Aorta (tissue), 5 donors: ENCODE measurements at regions not wholly inside any gene's neighbourhood (a gene's known extent, or its start where the extent isn't known, plus 50 kb on each side); places are given as distances from the start of the nearest gene placed in this dataset.

Experiments
- ATAC-seq: fragments of 200-7000 bp; cut with Tn5 transposase; one replicate; pipeline ENCODE4 v1.9.1; 2022; ENCODE audit warnings: moderate library complexity; ENCODE audit not compliant: low FRiP score
- DNase-seq, 2 donors: peaks; one replicate each; pipeline ENCODE4 v3.0.0-alpha.2; 2020
- H3K27ac ChIP-seq, 2 donors: one replicate each; pipeline ENCODE4 v1.5.1; 2013; ENCODE audit warnings: low read length in 2 of 2, mild to moderate bottlenecking in 2 of 2, moderate library complexity in 2 of 2, control low read depth in 1 of 2, inconsistent platforms in 1 of 2, low read depth in 1 of 2
- H3K27me3 ChIP-seq, 2 donors: one replicate each; pipeline ENCODE4 v1.6.1; 2013; ENCODE audit warnings: control low read depth in 1 of 2, low read length in 1 of 2, mild to moderate bottlenecking in 1 of 2, moderate library complexity in 1 of 2; ENCODE audit not compliant: insufficient read depth in 2 of 2, control insufficient read depth in 1 of 2
- H3K36me3 ChIP-seq, 2 donors: one replicate each; pipeline ENCODE4 v1.6.1; 2013; ENCODE audit warnings: control low read depth in 1 of 2, low read length in 1 of 2, mild to moderate bottlenecking in 1 of 2; ENCODE audit not compliant: insufficient read depth in 2 of 2, control insufficient read depth in 1 of 2
- H3K4me1 ChIP-seq, 2 donors: one replicate each; pipeline ENCODE4 v1.6.1; 2013; ENCODE audit warnings: low read length in 2 of 2, control low read depth in 1 of 2, mild to moderate bottlenecking in 1 of 2, moderate library complexity in 1 of 2; ENCODE audit not compliant: insufficient read depth in 2 of 2, control insufficient read depth in 1 of 2
- H3K4me3 ChIP-seq, 2 donors: one replicate each; pipeline ENCODE4 v1.5.1; 2013; ENCODE audit warnings: low read length in 2 of 2, control low read depth in 1 of 2, mild to moderate bottlenecking in 1 of 2
- H3K9me3 ChIP-seq: one replicate; pipeline ENCODE4 v1.6.1; 2013; ENCODE audit warnings: mild to moderate bottlenecking, low read length; ENCODE audit not compliant: control insufficient read depth
- WGBS, 2 donors: extraction: QIAGEN DNeasy Blood & Tissue Kit; methylation state at CpG; one replicate each; pipeline ENCODE4 v1.1.7; 2013; 5-methylcytosine and 5-hydroxymethylcytosine counted together
- intact Hi-C, 2 donors: fragments of 100-400 bp; cut with DNase I; formaldehyde crosslinking; loops; one replicate each; pipeline versions ENCODE4 v1.14.2 to v1.15.0; 2022
- donor health status: healthy with polysubstance abuse.
- donor health status: Bipolar disorder and iron deficiency.
- donor health status: DM: no; HTN: no; CAD: no.
- donor health status: DM: no; HTN: no; CAD: no.
- donor health status: DM: yes; HTN: yes; CAD: no.

DNA sequence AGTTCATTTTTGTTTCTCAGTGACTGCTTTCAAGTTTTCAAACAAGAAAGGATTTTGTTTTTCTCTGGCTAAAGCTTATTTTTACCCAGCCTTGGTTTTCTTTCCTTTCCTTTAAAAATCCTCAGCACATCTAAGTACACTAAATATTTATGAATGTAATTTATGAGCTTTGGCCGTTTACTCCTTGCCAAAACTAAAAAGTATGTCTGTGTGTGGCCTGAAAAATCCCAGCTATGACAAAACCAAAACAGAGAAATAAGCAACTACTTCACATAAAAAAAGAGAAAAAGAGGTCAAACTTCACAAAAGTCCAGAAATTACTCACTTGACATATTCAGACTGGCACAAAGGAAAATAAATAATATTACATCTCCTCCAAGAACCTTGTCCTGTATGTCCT is 365.1 kb upstream of the NFE2L3 start:
- H3K9me3 ChIP-seq, result no peaks in the 10 kb centered on the region
- WGBS, 2 donors, result 0% methylated on average over 1 of the region's 1 CpG
- H3K4me1 ChIP-seq, result peaks cover 2 to 7% of the 10 kb centered on the region in 2 donors
- intact Hi-C loops, result no loop called here
- H3K27me3 ChIP-seq, result no peaks in the 10 kb centered on the region
- peak overlapping the region in 1 of 2 donors; percentile 82 for H3K27ac ChIP-seq
- DNase-seq, result no peak
- ATAC-seq, result peak; percentile 66
- H3K36me3 ChIP-seq, result no peaks in the 10 kb centered on the region
- H3K4me3 ChIP-seq, result no peak overlapping the region

DNA sequence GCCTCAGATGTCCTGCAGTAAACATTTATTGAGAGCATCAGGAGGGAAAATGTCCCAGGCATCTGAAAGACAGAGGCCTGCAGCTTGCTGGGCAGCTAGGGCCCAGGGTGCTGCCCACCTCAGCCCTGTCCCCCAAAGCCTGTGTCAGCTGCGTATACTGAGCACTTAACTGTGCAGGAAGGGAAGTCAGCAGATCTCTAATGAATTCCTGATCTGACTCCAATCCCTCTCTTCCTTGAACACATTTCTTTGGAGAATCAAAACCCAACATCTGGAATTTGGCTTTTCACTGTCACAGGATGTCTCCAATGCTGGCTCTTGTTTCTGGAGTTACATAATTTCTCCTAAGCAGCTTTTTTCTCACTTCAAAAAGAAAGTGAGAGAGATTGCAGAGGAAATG is 364.7 kb upstream of the NFE2L3 start:
- intact Hi-C loops, result no loop called here
- Histone ChIP-seq H3K36me3 (no peaks in the 10 kb centered on the region), H3K27ac (peak overlapping the region; percentile 61 to 82), H3K4me3 (no peak overlapping the region), H3K27me3 (no peaks in the 10 kb centered on the region), H3K4me1 (peaks cover 2 to 7% of the 10 kb centered on the region in 2 donors), H3K9me3 (no peaks in the 10 kb centered on the region)
- ATAC-seq, result peak; percentile 54
- no peak for DNase-seq
- WGBS, 2 donors, result 6 to 13% methylated on average over 1 of the region's 1 CpG

DNA sequence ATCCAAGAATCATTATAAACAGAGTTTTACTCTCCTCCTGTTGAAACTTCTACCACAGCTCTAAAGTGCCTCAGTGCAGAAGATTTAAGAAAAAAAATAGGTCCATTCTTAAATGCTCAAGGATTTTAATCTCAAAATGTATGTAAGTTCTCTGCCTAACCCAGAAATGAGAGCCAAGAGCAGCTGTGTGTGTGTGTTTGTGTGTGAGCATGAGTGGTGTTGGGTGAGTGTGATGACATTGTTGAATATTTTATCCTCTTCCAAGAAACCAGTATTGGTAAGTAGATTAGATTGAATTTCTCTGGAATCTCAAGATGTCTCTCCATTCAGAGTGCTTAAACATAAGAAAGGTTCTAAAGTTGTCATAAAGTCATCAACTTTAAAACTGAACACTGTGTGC is 363.6 kb upstream of the NFE2L3 start:
- intact Hi-C loops, result no loop called here

GRCh38 chr7:25788961-25789620 is 362.9 kb upstream of the NFE2L3 start:
- Histone ChIP-seq H3K9me3 (no peaks in the 10 kb centered on the region), H3K4me3 (no peak overlapping the region), H3K36me3 (no peaks in the 10 kb centered on the region), H3K27ac (peak overlapping the region in 1 of 2 donors; percentile 28), H3K27me3 (no peaks in the 10 kb centered on the region), H3K4me1 (peaks cover 2 to 7% of the 10 kb centered on the region in 2 donors)
- DNase-seq (no peak), ATAC-seq (no peak)
- WGBS, 2 donors, result 96 to 99% methylated on average over 3 of the region's 3 CpGs
- intact Hi-C loops, result no loop called here

More for the DNA sequence above, 363.6 kb upstream of the NFE2L3 start:
- no peaks in the 10 kb centered on the region for H3K9me3 ChIP-seq
- DNase-seq (no peak), ATAC-seq (no peak)
- H3K4me3 ChIP-seq, result no peak overlapping the region
- H3K36me3 ChIP-seq, result no peaks in the 10 kb centered on the region
- H3K27me3 ChIP-seq, result no peaks in the 10 kb centered on the region
- peak overlapping the region in 1 of 2 donors; percentile 3 for H3K27ac ChIP-seq
- peaks cover 2 to 7% of the 10 kb centered on the region in 2 donors for H3K4me1 ChIP-seq

- peaks cover 2 to 7% of the 10 kb centered on the region in 2 donors for H3K4me1 ChIP-seq
- H3K9me3 ChIP-seq, result no peaks in the 10 kb centered on the region
- peak overlapping the region; percentile 2 to 7 for H3K27ac ChIP-seq
- DNase-seq (no peak), ATAC-seq (no peak)
- 92% methylated on average over 13 of the region's 13 CpGs for WGBS, 2 donors
- no peaks in the 10 kb centered on the region for H3K36me3 ChIP-seq
- H3K27me3 ChIP-seq, result no peaks in the 10 kb centered on the region
- intact Hi-C loops, result loop anchor here in 1 of 2 donors (5.0 kb wide), 1 partner anchor 33 kb away; no protein-coding TSS in a partner anchor
- H3K4me3 ChIP-seq, result no peak overlapping the region
Observed at GRCh38 chr7:25789701-25790640, 362.0 kb upstream of the NFE2L3 start.

GRCh38 chr7:25790963-25791362 is 361.0 kb upstream of the NFE2L3 start:
- intact Hi-C loops, result loop anchor here in 1 of 2 donors (5.0 kb wide), 1 partner anchor 34 kb away; no protein-coding TSS in a partner anchor
- no peak for ATAC-seq
- Histone ChIP-seq H3K36me3 (no peaks in the 10 kb centered on the region), H3K4me1 (peaks cover 2 to 4% of the 10 kb centered on the region in 2 donors), H3K4me3 (no peak overlapping the region), H3K27ac (peak overlapping the region in 1 of 2 donors; percentile 38), H3K9me3 (no peaks in the 10 kb centered on the region), H3K27me3 (no peaks in the 10 kb centered on the region)
- DNase-seq, result no peak
- WGBS, 2 donors, result 19 to 22% methylated on average over 4 of the region's 4 CpGs

- ATAC-seq, result no peak
- intact Hi-C loops, result loop anchor here in 1 of 2 donors (5.0 kb wide), 1 partner anchor 35 kb away; no protein-coding TSS in a partner anchor
- H3K4me3 ChIP-seq, result no peak overlapping the region
- 92 to 93% methylated on average over 8 of the region's 8 CpGs for WGBS, 2 donors
- H3K4me1 ChIP-seq, result peaks cover 0 to 2% of the 10 kb centered on the region in 2 donors
- H3K27me3 ChIP-seq, result no peaks in the 10 kb centered on the region
- no peaks in the 10 kb centered on the region for H3K9me3 ChIP-seq
- no peak for DNase-seq
- no peak overlapping the region for H3K27ac ChIP-seq
- H3K36me3 ChIP-seq, result no peaks in the 10 kb centered on the region
Observed at GRCh38 chr7:25792586-25792985, 359.4 kb upstream of the NFE2L3 start.

DNA sequence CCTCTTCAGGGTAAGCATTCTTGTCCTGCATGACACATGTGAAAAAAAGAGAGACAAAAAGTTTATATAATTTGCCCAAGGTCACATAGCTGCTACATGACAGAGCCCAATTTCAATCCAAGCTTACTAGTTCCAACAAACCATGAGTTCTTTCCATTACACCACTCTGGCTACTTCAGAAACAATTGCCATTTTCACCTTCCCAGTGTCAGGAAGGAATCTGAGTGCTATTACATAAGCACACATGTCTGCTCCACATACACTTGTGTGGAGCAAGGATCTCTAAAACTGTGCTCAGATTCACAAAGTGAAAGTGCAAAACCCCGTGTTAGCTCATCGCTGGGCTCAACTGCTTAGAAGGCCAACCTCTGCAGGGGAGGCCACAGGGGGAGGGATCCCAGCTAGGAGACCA is 356.2 kb upstream of the NFE2L3 start:
- DNase-seq (no peak), ATAC-seq (peak; percentile 66)
- intact Hi-C loops, result loop anchor here in 1 of 2 donors (5.0 kb wide), 1 partner anchor 39 kb away; no protein-coding TSS in a partner anchor
- Histone ChIP-seq H3K36me3 (no peaks in the 10 kb centered on the region), H3K9me3 (no peaks in the 10 kb centered on the region), H3K27ac (peak overlapping the region in 1 of 2 donors; percentile 37), H3K4me1 (peaks cover 0 to 2% of the 10 kb centered on the region in 2 donors), H3K4me3 (no peak overlapping the region), H3K27me3 (no peaks in the 10 kb centered on the region)
- WGBS, 2 donors, result 48 to 53% methylated on average over 2 of the region's 2 CpGs
